HG03045 (cell line): ENCODE measurements at regions not wholly inside any gene's neighbourhood (a gene's known extent, or its start where the extent isn't known, plus 50 kb on each side); places are given as distances from the start of the nearest gene placed in this dataset.

ENCODE experiments used
- ATAC-seq: cut with Tn5 transposase; IDR thresholded peaks from one replicate; pipeline ENCODE4 v1.9.1; 2021; ENCODE audit warnings: mild to moderate bottlenecking, moderate library complexity; ENCODE audit not compliant: unreplicated experiment

GRCh38 chr2:19810148-19810547 lies 91.6 kb downstream of the TTC32 start:
- ATAC-seq: no peak

- no peak for ATAC-seq
These were observed 92.6 kb downstream of the TTC32 start for GRCh38 chr2:19809206-19809605.

DNA sequence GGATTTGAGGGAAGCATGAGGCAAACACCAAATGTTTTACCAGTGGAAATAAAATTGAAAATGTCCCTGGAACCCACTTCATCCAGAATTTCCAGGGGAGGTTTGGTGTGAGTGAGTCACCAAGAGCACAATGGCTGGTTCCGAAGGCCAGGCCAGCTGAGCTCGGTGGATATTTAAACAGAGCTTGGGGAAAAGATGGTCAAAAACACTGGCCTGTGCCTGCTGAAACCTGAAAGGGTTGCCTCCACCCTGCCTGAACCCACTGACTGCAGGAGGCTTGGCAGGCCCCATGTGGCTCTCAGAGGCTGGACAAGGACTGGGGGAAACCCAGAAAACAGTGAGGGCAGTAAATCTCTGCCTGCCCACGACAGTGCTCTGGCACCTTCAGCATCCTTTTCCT lies 93.9 kb downstream of the TTC32 start:
- no peak for ATAC-seq

GRCh38 chr2:19807346-19807745 lies 94.4 kb downstream of the TTC32 start:
- no peak for ATAC-seq

- no peak for ATAC-seq
These were observed 95.2 kb downstream of the TTC32 start for GRCh38 chr2:19806591-19806990.

- ATAC-seq: no peak
These were observed 95.7 kb downstream of the TTC32 start for GRCh38 chr2:19806131-19806530.

DNA sequence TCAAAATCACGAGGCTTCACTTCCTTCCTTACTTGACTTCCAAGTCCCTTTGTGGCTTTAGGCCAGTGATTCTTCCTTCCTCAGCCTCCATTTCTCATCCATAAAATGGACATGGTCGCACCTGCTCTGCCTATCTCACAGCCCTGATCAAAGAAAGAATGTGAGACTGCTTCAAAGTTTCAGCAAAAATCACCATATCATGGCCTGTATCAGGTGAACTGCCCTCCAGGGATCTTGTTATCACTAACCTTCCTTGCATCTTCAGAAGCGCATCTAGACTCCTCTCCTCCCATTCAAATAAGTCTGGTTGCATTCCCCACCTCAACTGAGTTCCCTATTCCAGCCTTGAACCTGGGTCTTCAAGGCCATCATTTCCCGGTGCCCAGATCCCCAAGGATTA lies 96.5 kb downstream of the TTC32 start:
- ATAC-seq: no peak

- no peak for ATAC-seq
These were observed 97.0 kb downstream of the TTC32 start for GRCh38 chr2:19804639-19805260.

DNA sequence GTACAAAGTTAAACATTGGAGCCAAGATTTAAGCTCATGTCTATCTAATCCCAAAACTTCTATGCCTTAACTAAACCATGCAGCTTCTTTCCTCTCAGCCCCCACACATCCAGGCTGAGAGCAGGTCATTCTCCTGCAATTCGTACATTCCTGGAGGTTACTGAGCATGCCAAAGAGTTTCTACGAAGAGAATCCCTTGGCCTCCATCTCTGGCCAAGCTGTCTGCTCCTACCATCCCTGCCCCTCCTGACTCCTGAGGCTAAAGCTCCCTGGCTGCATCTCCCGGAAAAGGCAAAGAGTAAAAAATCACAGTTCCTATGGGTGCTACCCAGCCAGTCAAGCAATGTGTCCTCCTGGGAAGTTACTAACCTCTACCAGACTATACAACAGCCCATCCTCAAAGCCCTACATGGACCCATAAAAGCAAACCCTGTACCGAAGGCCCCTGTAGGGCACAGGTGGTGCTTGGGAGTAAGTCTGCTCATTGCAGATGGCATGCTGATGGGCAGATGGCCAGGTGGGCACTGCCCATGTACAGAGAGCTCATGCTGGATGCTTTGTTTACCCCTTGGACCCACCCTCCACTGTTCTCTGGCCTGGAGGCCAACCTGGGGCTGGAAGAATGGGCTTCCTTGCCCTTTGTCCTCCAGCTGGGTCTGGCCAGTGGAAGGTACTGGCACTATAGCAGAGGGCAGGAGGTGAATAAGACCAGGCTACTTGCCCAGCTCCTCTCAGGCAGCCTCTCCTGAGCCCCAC lies 99.5 kb downstream of the TTC32 start:
- ATAC-seq: no peak

- ATAC-seq: no peak
These were observed 100.3 kb downstream of the TTC32 start for GRCh38 chr2:19801367-19802080.

DNA sequence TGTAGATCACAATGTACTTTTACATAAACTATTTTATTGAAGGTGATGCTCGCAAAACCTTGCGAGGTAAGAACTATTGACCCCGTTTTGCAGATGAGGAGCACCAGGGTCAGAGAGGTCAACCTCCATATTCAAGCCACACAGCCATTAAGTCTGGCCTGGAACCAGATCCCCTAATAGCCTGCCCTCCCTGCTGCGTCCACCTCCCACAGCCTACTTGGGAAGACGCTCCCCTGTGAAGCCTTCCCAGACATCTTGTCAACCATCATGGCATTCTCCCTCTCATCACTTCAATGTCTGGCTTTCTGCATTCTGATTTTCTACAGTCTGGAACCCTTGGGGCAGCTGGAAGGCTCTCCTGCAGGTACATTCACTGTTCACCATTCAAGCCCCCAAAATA lies 101.0 kb downstream of the TTC32 start:
- ATAC-seq: no peak

DNA sequence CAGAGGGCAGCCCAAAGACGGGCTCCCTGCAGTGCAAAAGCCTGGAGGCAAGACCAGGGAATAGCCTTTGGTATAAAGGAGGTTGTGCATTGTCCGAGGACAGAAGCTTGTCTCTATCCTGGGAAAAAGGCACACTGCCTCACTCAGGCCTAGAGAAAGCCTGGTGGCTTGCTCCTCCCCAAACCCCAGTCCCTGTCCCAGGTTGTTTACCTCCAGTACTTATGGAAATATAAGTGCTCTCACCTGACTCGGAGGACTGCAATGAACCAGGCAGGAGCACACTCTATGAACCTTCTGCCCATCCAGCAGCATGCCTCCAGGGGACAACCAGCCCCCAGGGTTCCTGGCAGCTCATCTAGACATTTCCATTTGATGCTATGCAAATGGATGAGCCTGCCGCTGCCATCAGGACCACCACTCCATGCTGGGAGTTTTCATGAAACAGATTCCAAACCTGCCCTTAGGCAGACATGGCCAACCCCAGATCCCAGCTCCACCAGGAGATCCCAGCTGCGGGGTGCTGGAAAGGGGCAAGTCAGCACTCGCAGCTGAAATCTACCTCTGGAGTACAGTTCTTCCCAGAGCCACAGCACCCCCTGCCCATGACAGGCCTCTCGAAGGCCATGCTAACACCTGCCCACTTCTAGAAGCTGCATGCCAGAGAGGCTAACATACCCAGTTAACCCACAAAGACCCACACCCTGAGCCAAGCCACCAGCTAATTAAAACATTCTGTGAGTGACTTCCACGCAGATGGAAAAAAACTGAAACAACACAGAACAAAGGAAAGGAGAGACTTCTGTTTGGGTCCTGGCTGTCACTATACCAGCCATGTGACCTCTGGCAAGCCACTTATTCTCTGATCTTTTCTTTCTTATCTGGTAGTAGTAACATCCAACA lies 101.7 kb downstream of the TTC32 start:
- no peak for ATAC-seq

DNA sequence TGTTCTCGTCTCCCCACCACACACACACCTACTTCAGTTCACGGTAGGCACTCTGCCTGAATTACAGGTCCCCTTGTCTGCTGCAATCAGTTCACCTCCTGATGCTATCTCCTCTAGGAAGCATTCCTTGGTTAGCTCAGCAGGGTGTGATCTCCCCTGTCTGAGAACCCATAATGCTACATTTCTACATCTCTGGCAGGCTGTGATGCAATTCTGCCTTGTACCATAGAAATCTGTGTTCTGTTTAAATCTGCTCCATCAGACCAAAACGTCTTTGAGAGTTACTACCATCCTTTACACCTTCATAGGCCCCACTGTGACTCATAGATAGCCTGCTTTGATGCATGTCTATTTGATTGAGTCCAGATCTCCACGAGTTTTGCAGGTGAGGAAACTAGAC lies 103.9 kb downstream of the TTC32 start:
- no peak for ATAC-seq

DNA sequence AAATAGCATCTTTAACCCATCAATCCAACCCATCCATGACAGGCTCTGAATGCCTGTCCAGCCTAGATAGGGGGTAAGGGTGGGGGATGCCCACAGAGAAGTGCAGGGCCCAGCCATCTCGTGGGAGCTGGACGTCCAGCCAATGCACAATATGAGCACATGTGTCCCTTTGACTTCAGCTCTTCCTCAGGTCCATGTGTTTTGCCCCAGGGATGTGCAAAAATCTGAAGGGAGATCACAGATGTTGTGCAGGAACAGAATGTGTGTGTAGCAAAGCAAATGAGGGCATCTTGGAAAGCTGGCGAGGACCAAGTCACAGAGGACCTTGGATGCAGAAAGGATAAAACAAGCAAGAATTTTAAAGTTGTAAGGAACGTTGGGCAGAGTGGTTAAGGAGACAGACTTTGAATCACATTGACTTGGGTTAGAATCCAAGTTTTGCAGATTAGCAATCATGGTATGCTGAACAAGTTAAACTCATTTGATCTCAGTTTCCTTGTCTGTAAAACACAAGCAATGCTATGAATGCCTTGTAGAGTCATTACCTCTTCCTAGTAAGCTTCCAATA lies 104.5 kb downstream of the TTC32 start:
- ATAC-seq: no peak

GRCh38 chr2:19796035-19796695 lies 105.6 kb downstream of the TTC32 start:
- ATAC-seq: no peak

GRCh38 chr2:19793132-19793750 lies 108.5 kb downstream of the TTC32 start:
- ATAC-seq: no peak

DNA sequence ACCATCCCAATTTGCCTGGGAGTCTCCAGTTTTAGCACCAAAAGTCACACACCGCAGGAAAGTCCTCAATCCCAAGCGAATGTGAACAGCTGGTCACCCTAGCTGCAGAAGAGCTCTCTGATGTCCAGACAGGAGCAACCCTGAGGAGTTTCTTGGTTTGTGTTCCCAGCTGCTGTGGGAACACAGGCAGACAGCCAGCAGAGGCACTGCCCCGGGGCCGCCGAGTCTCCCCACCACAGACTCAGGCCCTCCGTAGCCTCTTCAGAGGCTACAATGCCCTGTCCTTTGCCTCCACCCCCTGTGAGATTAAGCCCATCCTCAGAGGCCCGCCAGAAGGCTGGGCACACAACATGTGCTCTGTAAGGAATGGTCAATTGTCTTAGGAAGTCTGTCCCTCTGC lies 111.5 kb downstream of the TTC32 start:
- no peak for ATAC-seq

DNA sequence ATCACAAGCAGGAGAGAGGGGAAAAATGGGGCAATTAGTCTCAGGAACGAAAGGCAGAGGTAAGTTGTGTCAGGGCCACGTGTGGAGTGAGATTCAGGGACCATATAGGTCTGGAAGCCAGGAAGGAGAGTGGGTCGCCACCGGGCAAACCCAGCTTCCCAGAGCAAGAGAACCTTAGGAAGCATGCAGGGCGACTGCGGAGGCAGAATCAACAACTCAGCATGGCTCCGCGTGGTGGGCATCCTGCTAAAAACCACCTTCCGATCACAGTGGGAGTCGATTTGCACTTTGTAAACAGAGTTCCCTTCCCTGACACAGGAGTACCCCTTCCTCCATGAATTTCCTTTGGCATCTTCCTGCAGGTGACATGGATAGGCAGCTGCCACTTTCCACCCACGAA lies 114.6 kb downstream of the TTC32 start:
- ATAC-seq: no peak

DNA sequence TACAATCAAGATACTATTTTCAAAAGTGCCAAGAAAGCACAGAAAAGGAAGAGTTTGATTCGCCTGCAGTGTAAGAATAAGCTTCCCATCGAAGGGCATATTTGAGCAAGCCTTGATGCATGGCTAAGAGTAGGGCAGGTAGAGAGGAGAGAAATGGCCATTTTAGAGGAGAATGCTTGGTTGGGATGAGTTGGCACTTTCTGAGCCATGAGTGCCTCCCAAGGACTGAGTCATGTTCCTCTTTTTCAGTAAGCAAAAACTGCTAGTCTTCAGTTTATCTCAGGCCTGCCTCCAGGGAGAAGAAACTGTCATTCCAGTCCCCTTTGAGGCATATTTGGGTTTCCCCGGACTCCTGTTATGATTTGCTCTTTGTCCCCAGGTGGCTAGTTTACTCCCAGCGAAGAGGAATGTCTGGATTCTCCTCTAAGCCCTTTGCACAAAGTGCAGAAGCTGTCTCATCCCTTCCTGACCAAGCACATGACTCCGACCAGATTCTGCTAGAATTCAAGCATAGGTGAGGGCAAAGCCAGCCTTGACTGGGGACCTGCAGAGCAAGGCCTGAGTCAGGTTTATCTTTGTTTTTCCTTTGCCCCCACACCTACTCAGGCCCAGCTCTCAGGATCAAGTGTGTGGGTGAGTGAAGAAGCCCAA lies 115.2 kb downstream of the TTC32 start:
- peak; percentile 64 for ATAC-seq
